ENCODE measurements at regions not wholly inside any gene's neighbourhood (a gene's known extent, or its start where the extent isn't known, plus 50 kb on each side); places are given as distances from the start of the nearest gene placed in this dataset.

GRCh38 chr5:121745407-121745806, 106.3 kb upstream of the FTMT start:
- no peak for DNase-seq

GRCh38 chr5:121746763-121747162, 104.9 kb upstream of the FTMT start:
- Histone ChIP-seq H3K36me3 (ENCODE audit: insufficient read depth, low read length) (no peaks in the 10 kb centered on the region), H3K27ac (ENCODE audit: low read length) (no peak overlapping the region), H3K79me2 (ENCODE audit: insufficient read depth, low read length) (no peaks in the 10 kb centered on the region), H3K4me1 (ENCODE audit: insufficient read depth, low read length) (peaks cover 4% of the 10 kb centered on the region; the same call in 1 of the 2 replicates), H3K27me3 (ENCODE audit: insufficient read depth, low read length, poor library complexity) (no peaks in the 10 kb centered on the region), H2AFZ (ENCODE audit: low read depth, low read length) (no peak overlapping the region), H3K4me2 (ENCODE audit: insufficient read depth, low read length) (no peak overlapping the region), H3K9ac (ENCODE audit: low read depth, low read length) (no peak overlapping the region), H3K9me3 (ENCODE audit: insufficient read depth, low read length, severe bottlenecking) (no peaks in the 10 kb centered on the region), H4K20me1 (ENCODE audit: insufficient read depth, low read length) (no peaks in the 10 kb centered on the region), H3K4me3 (ENCODE audit: low read depth in 1 of 2, low read length in 2 of 2) (no peak overlapping the region)
- no peak for DNase-seq
- TF ChIP-seq, protein P1, sequence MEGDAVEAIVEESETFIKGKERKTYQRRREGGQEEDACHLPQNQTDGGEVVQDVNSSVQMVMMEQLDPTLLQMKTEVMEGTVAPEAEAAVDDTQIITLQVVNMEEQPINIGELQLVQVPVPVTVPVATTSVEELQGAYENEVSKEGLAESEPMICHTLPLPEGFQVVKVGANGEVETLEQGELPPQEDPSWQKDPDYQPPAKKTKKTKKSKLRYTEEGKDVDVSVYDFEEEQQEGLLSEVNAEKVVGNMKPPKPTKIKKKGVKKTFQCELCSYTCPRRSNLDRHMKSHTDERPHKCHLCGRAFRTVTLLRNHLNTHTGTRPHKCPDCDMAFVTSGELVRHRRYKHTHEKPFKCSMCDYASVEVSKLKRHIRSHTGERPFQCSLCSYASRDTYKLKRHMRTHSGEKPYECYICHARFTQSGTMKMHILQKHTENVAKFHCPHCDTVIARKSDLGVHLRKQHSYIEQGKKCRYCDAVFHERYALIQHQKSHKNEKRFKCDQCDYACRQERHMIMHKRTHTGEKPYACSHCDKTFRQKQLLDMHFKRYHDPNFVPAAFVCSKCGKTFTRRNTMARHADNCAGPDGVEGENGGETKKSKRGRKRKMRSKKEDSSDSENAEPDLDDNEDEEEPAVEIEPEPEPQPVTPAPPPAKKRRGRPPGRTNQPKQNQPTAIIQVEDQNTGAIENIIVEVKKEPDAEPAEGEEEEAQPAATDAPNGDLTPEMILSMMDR (IDR thresholded peaks at IDR 0.05; ENCODE audit: borderline replicate concordance, extremely low read depth, low read length, poor library complexity, severe bottlenecking) = no peak
- no peak for TF ChIP-seq EZH2 (IDR thresholded peaks at IDR 0.05; ENCODE audit: borderline replicate concordance, low read depth, low read length, severe bottlenecking)
- ATAC-seq (ENCODE audit: insufficient read depth, low read depth) = no peak

More at GRCh38 chr5:121745407-121745806, 106.3 kb upstream of the FTMT start:
- Histone ChIP-seq H3K36me3 (ENCODE audit: insufficient read depth, low read length) (no peaks in the 10 kb centered on the region), H3K9ac (ENCODE audit: low read depth, low read length) (no peak overlapping the region), H3K79me2 (ENCODE audit: insufficient read depth, low read length) (no peaks in the 10 kb centered on the region), H2AFZ (ENCODE audit: low read depth, low read length) (no peak overlapping the region), H3K9me3 (ENCODE audit: insufficient read depth, low read length, severe bottlenecking) (no peaks in the 10 kb centered on the region), H3K4me2 (ENCODE audit: insufficient read depth, low read length) (no peak overlapping the region), H3K4me3 (ENCODE audit: low read depth in 1 of 2, low read length in 2 of 2) (no peak overlapping the region), H3K27ac (ENCODE audit: low read length) (no peak overlapping the region), H3K27me3 (ENCODE audit: insufficient read depth, low read length, poor library complexity) (no peaks in the 10 kb centered on the region), H3K4me1 (ENCODE audit: insufficient read depth, low read length) (peaks cover 13% of the 10 kb centered on the region), H4K20me1 (ENCODE audit: insufficient read depth, low read length) (no peaks in the 10 kb centered on the region)
- no peak for ATAC-seq (ENCODE audit: insufficient read depth, low read depth)
- no peak for TF ChIP-seq EZH2 (IDR thresholded peaks at IDR 0.05; ENCODE audit: borderline replicate concordance, low read depth, low read length, severe bottlenecking)
- TF ChIP-seq, protein P1 (IDR thresholded peaks at IDR 0.05; ENCODE audit: borderline replicate concordance, extremely low read depth, low read length, poor library complexity, severe bottlenecking) = no peak

- Histone ChIP-seq H3K4me2 (ENCODE audit: insufficient read depth, low read length) (no peak overlapping the region), H3K27me3 (ENCODE audit: insufficient read depth, low read length, poor library complexity) (no peaks in the 10 kb centered on the region), H3K79me2 (ENCODE audit: insufficient read depth, low read length) (no peaks in the 10 kb centered on the region), H3K9ac (ENCODE audit: low read depth, low read length) (no peak overlapping the region), H4K20me1 (ENCODE audit: insufficient read depth, low read length) (no peaks in the 10 kb centered on the region), H3K4me3 (ENCODE audit: low read depth in 1 of 2, low read length in 2 of 2) (no peak overlapping the region), H3K9me3 (ENCODE audit: insufficient read depth, low read length, severe bottlenecking) (no peaks in the 10 kb centered on the region), H2AFZ (ENCODE audit: low read depth, low read length) (peak overlapping the region; percentile 13; the same call in 1 of the 2 replicates), H3K36me3 (ENCODE audit: insufficient read depth, low read length) (no peaks in the 10 kb centered on the region), H3K4me1 (ENCODE audit: insufficient read depth, low read length) (peaks cover 8% of the 10 kb centered on the region; the same call in 1 of the 2 replicates), H3K27ac (ENCODE audit: low read length) (no peak overlapping the region)
- ATAC-seq (ENCODE audit: insufficient read depth, low read depth) (no peak), DNase-seq (no peak)
- no peak for TF ChIP-seq EZH2 (IDR thresholded peaks at IDR 0.05; ENCODE audit: borderline replicate concordance, low read depth, low read length, severe bottlenecking)
- TF ChIP-seq, protein P1 (IDR thresholded peaks at IDR 0.05; ENCODE audit: borderline replicate concordance, extremely low read depth, low read length, poor library complexity, severe bottlenecking) = no peak
These were observed 103.0 kb upstream of the FTMT start for GRCh38 chr5:121748686-121749085.

DNA sequence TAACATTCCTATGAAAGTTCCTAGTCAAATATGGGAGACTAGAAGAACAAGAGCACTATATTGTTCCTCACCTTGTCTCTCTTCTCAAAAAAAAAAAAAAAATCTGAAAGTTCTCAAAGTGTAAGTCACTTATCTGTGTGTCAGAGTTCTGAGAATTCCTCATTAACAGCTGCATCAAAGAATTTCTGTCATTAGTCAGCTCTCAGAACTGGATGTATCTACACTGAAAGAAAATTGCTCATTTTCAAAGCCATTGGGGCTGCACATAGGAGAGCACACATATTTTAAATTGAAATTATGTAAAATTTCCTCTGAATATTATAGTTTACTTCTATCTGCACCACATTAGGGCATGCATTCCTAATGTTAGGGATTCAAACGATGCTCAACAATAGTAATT, 99.5 kb upstream of the FTMT start:
- ATAC-seq (ENCODE audit: insufficient read depth, low read depth) (peak; percentile 78), DNase-seq (no peak)
- TF ChIP-seq, protein P1 (IDR thresholded peaks at IDR 0.05; ENCODE audit: borderline replicate concordance, extremely low read depth, low read length, poor library complexity, severe bottlenecking) = no peak
- no peak for TF ChIP-seq EZH2 (IDR thresholded peaks at IDR 0.05; ENCODE audit: borderline replicate concordance, low read depth, low read length, severe bottlenecking)
- Histone ChIP-seq H3K4me1 (ENCODE audit: insufficient read depth, low read length) (peaks cover 8% of the 10 kb centered on the region; the same call in 1 of the 2 replicates), H3K9me3 (ENCODE audit: insufficient read depth, low read length, severe bottlenecking) (no peaks in the 10 kb centered on the region), H3K27ac (ENCODE audit: low read length) (no peak overlapping the region), H3K79me2 (ENCODE audit: insufficient read depth, low read length) (no peaks in the 10 kb centered on the region), H3K9ac (ENCODE audit: low read depth, low read length) (no peak overlapping the region), H3K4me3 (ENCODE audit: low read depth in 1 of 2, low read length in 2 of 2) (no peak overlapping the region), H3K4me2 (ENCODE audit: insufficient read depth, low read length) (no peak overlapping the region), H3K27me3 (ENCODE audit: insufficient read depth, low read length, poor library complexity) (no peaks in the 10 kb centered on the region), H4K20me1 (ENCODE audit: insufficient read depth, low read length) (no peaks in the 10 kb centered on the region), H2AFZ (ENCODE audit: low read depth, low read length) (no peak overlapping the region), H3K36me3 (ENCODE audit: insufficient read depth, low read length) (no peaks in the 10 kb centered on the region)
